H9 (cell line): ENCODE measurements at regions not wholly inside any gene's neighbourhood (a gene's known extent, or its start where the extent isn't known, plus 50 kb on each side); places are given as distances from the start of the nearest gene placed in this dataset.

Source experiments
- DNase-seq: peaks from one replicate; pipeline ENCODE4 v3.0.0-alpha.2; 2017
- H2AFZ ChIP-seq: one replicate; pipeline ENCODE4 v1.6.1; 2013; ENCODE audit warnings: mild to moderate bottlenecking, low read length, control low read depth, moderate library complexity
- H2AK5ac ChIP-seq: 2 replicates; pipeline ENCODE4 v1.6.1; 2013; ENCODE audit warnings: low read length, control low read depth, mixed read lengths; ENCODE audit not compliant: insufficient read length
- H2BK120ac ChIP-seq: one replicate; pipeline ENCODE4 v1.6.1; 2013; ENCODE audit warnings: low read depth, mild to moderate bottlenecking, low read length, control low read depth, inconsistent platforms; ENCODE audit not compliant: poor library complexity, severe bottlenecking
- H2BK12ac ChIP-seq: 2 replicates; pipeline ENCODE4 v1.6.1; 2013; ENCODE audit warnings: low read length, control low read depth, mixed read lengths, low read depth; ENCODE audit not compliant: insufficient read length
- H2BK15ac ChIP-seq: 2 replicates; pipeline ENCODE4 v1.6.1; 2013; ENCODE audit warnings: low read depth, low read length, control low read depth
- H2BK20ac ChIP-seq: one replicate; pipeline ENCODE4 v1.6.1; 2013; ENCODE audit warnings: low read depth, mild to moderate bottlenecking, low read length, control low read depth, inconsistent platforms; ENCODE audit not compliant: poor library complexity, severe bottlenecking
- H2BK5ac ChIP-seq: 2 replicates; pipeline ENCODE4 v1.6.1; 2013; ENCODE audit warnings: low read length, control low read depth, mixed read lengths; ENCODE audit not compliant: insufficient read length
- H3K14ac ChIP-seq: 2 replicates; pipeline ENCODE4 v1.6.1; 2013; ENCODE audit warnings: low read length, control low read depth; ENCODE audit not compliant: insufficient read depth
- H3K18ac ChIP-seq: 2 replicates; pipeline ENCODE4 v1.6.1; 2013; ENCODE audit warnings: low read depth, mild to moderate bottlenecking, mixed read lengths, low read length, control low read depth; ENCODE audit not compliant: insufficient read length
- H3K23ac ChIP-seq: 2 replicates; pipeline ENCODE4 v1.6.1; 2013; ENCODE audit warnings: low read length, control low read depth, mixed read lengths, low read depth; ENCODE audit not compliant: insufficient read length
- H3K23me2 ChIP-seq: 2 replicates; pipeline ENCODE4 v1.6.1; 2013; ENCODE audit warnings: low read depth, mild to moderate bottlenecking, mixed read lengths, low read length, control low read depth; ENCODE audit not compliant: insufficient read length, poor library complexity, severe bottlenecking
- H3K27ac ChIP-seq: 2 replicates; pipeline ENCODE4 v1.5.1; 2013; ENCODE audit warnings: low read length, control low read depth, mixed read lengths, low read depth; ENCODE audit not compliant: insufficient read length
- H3K27me3 ChIP-seq: 2 replicates; pipeline ENCODE4 v1.6.1; 2013; ENCODE audit warnings: low read length, control low read depth, inconsistent platforms; ENCODE audit not compliant: insufficient read depth
- H3K4ac ChIP-seq: 2 replicates; pipeline ENCODE4 v1.6.1; 2013; ENCODE audit warnings: low read depth, mild to moderate bottlenecking, control low read depth, inconsistent platforms, low read length, moderate library complexity
- H3K4me1 ChIP-seq: 2 replicates; pipeline ENCODE4 v1.6.1; 2013; ENCODE audit warnings: low read length, control low read depth, inconsistent platforms; ENCODE audit not compliant: insufficient read depth
- H3K4me2 ChIP-seq: 2 replicates; pipeline ENCODE4 v1.6.1; 2013; ENCODE audit warnings: low read length, control low read depth, mixed read lengths; ENCODE audit not compliant: insufficient read length, insufficient read depth
- H3K56ac ChIP-seq: 2 replicates; pipeline ENCODE4 v1.6.1; 2013; ENCODE audit warnings: low read depth, mild to moderate bottlenecking, mixed read lengths, low read length, control low read depth; ENCODE audit not compliant: insufficient read length
- H3K79me1 ChIP-seq: 2 replicates; pipeline ENCODE4 v1.6.1; 2013; ENCODE audit warnings: low read depth, mild to moderate bottlenecking, moderate library complexity, low read length, control low read depth, inconsistent platforms; ENCODE audit not compliant: insufficient read depth, poor library complexity, severe bottlenecking
- H3K79me2 ChIP-seq: 2 replicates; pipeline ENCODE4 v1.6.1; 2013; ENCODE audit warnings: low read length, control low read depth, inconsistent platforms; ENCODE audit not compliant: insufficient read depth
- H3K9ac ChIP-seq: 2 replicates; pipeline ENCODE4 v1.6.1; 2013; ENCODE audit warnings: low read length, control low read depth, mixed read lengths; ENCODE audit not compliant: insufficient read length; ENCODE audit errors: extremely low read depth
- H3K9me3 ChIP-seq: one replicate; pipeline ENCODE4 v1.6.1; 2013; ENCODE audit warnings: low read depth, low read length, inconsistent platforms; ENCODE audit not compliant: control insufficient read depth
- H3T11ph ChIP-seq: one replicate; pipeline ENCODE4 v1.6.1; 2013; ENCODE audit warnings: mild to moderate bottlenecking, low read length, control low read depth, inconsistent platforms
- H4K20me1 ChIP-seq: one replicate; pipeline ENCODE4 v1.6.1; 2013; ENCODE audit not compliant: control insufficient read depth, insufficient read length, insufficient read depth
- H4K5ac ChIP-seq: 2 replicates; pipeline ENCODE4 v1.6.1; 2013; ENCODE audit warnings: low read depth, mild to moderate bottlenecking, mixed read lengths, low read length, control low read depth; ENCODE audit not compliant: insufficient read length
- H4K8ac ChIP-seq: replicated peaks from 2 replicates; pipeline ENCODE4 v1.6.1; 2013; ENCODE audit warnings: low read length, control low read depth, mixed read lengths, low read depth; ENCODE audit not compliant: insufficient read length
- H4K91ac ChIP-seq: 2 replicates; pipeline ENCODE4 v1.6.1; 2013; ENCODE audit warnings: low read depth, mild to moderate bottlenecking, moderate library complexity, mixed read lengths, low read length, control low read depth; ENCODE audit not compliant: insufficient read length
- H3K27ac Mint-ChIP-seq, 3 experiments: 2 replicates in 2 of 3; 3 replicates in 1 of 3; pipeline ENCODE4 v1.8.0; 2020 to 2021; ENCODE audit warnings: mixed read lengths in 3 of 3, mild to moderate bottlenecking in 1 of 3, moderate library complexity in 1 of 3
- H3K27me3 Mint-ChIP-seq: 2 replicates; pipeline ENCODE4 v1.8.0; 2021; ENCODE audit warnings: low read depth, mild to moderate bottlenecking, moderate library complexity, mixed read lengths
- H3K36me3 Mint-ChIP-seq, 3 experiments: 2 replicates in 2 of 3; 3 replicates in 1 of 3; pipeline ENCODE4 v1.8.0; 2020 to 2021; ENCODE audit warnings: low read depth in 3 of 3, mixed read lengths in 3 of 3; ENCODE audit not compliant: insufficient read depth in 1 of 3
- H3K4me1 Mint-ChIP-seq, 2 experiments: 2 replicates each; pipeline ENCODE4 v1.8.0; 2020; ENCODE audit warnings: mixed read lengths in 2 of 2
- H3K4me3 Mint-ChIP-seq, 2 experiments: 2 replicates in 1 of 2; 3 replicates in 1 of 2; pipeline ENCODE4 v1.8.0; 2020 to 2021; ENCODE audit warnings: mild to moderate bottlenecking in 2 of 2, mixed read lengths in 2 of 2, moderate library complexity in 1 of 2
- H3K9me3 Mint-ChIP-seq, 2 experiments: 2 replicates in 1 of 2; 3 replicates in 1 of 2; pipeline ENCODE4 v1.8.0; 2020; ENCODE audit warnings: mild to moderate bottlenecking in 2 of 2, mixed read lengths in 2 of 2, moderate library complexity in 1 of 2
- WGBS: extraction: QIAGEN DNeasy Blood & Tissue Kit; methylation state at CpG from one replicate; pipeline ENCODE4 v1.1.7; 2013; ENCODE audit warnings: missing lambda C conversion rate, low lambda C conversion rate, mixed read lengths; ENCODE audit not compliant: insufficient read length; ENCODE audit errors: extremely low coverage; 5-methylcytosine and 5-hydroxymethylcytosine counted together
- TF ChIP-seq, protein P1 (sequence below): fragments of 200-600 bp; sonication (generic); conservative IDR thresholded peaks from 3 replicates; pipeline ENCODE4 v1.8.0; 2021; ENCODE audit warnings: antibody characterized with exemption, mild to moderate bottlenecking

DNA sequence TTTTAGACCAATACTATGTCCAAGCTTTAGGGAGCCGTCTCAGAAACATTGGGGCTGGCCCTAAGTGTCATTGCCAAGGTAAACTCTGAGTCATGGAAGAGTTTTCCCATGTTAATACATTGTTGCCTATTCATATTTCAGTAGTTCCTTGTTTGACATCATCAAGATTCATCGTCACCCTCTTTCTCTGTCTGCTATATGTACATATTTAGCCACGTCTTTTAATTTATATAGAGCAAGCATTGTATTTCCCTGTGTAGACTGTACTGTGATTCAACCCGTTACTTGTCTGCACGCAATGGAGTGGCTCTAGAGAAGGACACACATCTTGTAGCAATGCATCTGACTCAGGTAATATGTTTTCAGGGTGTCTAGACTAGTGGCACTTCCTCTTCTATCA, 217.9 kb upstream of the TPK1 start:
- TF ChIP-seq, protein P1, sequence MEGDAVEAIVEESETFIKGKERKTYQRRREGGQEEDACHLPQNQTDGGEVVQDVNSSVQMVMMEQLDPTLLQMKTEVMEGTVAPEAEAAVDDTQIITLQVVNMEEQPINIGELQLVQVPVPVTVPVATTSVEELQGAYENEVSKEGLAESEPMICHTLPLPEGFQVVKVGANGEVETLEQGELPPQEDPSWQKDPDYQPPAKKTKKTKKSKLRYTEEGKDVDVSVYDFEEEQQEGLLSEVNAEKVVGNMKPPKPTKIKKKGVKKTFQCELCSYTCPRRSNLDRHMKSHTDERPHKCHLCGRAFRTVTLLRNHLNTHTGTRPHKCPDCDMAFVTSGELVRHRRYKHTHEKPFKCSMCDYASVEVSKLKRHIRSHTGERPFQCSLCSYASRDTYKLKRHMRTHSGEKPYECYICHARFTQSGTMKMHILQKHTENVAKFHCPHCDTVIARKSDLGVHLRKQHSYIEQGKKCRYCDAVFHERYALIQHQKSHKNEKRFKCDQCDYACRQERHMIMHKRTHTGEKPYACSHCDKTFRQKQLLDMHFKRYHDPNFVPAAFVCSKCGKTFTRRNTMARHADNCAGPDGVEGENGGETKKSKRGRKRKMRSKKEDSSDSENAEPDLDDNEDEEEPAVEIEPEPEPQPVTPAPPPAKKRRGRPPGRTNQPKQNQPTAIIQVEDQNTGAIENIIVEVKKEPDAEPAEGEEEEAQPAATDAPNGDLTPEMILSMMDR: no peak
- no peak overlapping the region for H3K4me3 Mint-ChIP-seq

More for the DNA sequence above, 217.9 kb upstream of the TPK1 start:
- no peak for DNase-seq
- no peak overlapping the region for H4K8ac ChIP-seq
- Mint-ChIP-seq H3K4me1 (peaks cover 8 to 11% of the 10 kb centered on the region in 2 experiments; a peak in 3 of 4 replicates), H3K9me3 (no peaks in the 10 kb centered on the region; a peak in 1 of 5 replicates), H3K27ac (no peak overlapping the region), H3K27me3 (no peaks in the 10 kb centered on the region), H3K36me3 (no peaks in the 10 kb centered on the region)
- H2BK15ac ChIP-seq: no peak overlapping the region
- no peak overlapping the region for H3K4me2 ChIP-seq
- no peak overlapping the region for H3K18ac ChIP-seq
- no peak overlapping the region for H2BK120ac ChIP-seq
- no peak overlapping the region for H2BK5ac ChIP-seq
- no peaks in the 10 kb centered on the region for H3K79me1 ChIP-seq
- no CpG with 5 or more reads among the region's 5 CpGs for WGBS
- no peak overlapping the region for H3K14ac ChIP-seq
- no peak overlapping the region for H3K9ac ChIP-seq
- no peaks in the 10 kb centered on the region; the same call in 1 of the 2 replicates for H3K4me1 ChIP-seq
- H4K5ac ChIP-seq: no peak overlapping the region
- H3K27me3 ChIP-seq: no peaks in the 10 kb centered on the region
- no peaks in the 10 kb centered on the region for H3K23me2 ChIP-seq
- no peak overlapping the region for H2AK5ac ChIP-seq
- no peak overlapping the region for H2BK12ac ChIP-seq
- H3K9me3 ChIP-seq: no peaks in the 10 kb centered on the region
- no peak overlapping the region for H2BK20ac ChIP-seq
- H3K79me2 ChIP-seq: no peaks in the 10 kb centered on the region
- H2AFZ ChIP-seq: no peak overlapping the region
- H3K23ac ChIP-seq: no peak overlapping the region
- no peak overlapping the region for H3K4ac ChIP-seq
- no peak overlapping the region for H3K56ac ChIP-seq
- no peak overlapping the region for H3T11ph ChIP-seq
- H4K20me1 ChIP-seq: no peaks in the 10 kb centered on the region
- H4K91ac ChIP-seq: no peak overlapping the region
- no peak overlapping the region for H3K27ac ChIP-seq
